DMS79 (cell line): ENCODE measurements at regions not wholly inside any gene's neighbourhood (a gene's known extent, or its start where the extent isn't known, plus 50 kb on each side); places are given as distances from the start of the nearest gene placed in this dataset.

Experiments used
- DNase-seq: peaks from one replicate; lab custom pipeline; 2025; lab: John Stamatoyannopoulos, UW

DNA sequence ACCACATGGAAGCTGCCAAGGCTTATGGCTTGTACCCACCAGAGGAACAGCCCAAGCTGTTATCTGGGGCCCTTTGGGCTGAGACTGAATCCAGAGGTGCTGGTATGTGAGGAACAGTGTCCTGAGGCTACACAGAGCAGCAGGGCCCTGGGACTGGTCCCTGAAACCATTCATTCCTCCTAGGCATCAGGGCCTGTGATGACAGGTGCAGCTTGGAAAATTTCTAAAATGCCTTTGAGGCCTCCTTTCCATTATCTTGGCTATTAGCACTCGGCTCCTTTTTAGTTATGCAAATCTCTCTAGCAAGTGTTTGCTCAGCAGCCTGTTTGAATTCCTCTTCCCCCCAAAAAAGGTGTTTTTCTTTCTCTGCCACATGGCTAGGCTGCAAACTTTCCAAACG, 1151.7 kb upstream of the LRRN3 start:
- no peak for DNase-seq

DNA sequence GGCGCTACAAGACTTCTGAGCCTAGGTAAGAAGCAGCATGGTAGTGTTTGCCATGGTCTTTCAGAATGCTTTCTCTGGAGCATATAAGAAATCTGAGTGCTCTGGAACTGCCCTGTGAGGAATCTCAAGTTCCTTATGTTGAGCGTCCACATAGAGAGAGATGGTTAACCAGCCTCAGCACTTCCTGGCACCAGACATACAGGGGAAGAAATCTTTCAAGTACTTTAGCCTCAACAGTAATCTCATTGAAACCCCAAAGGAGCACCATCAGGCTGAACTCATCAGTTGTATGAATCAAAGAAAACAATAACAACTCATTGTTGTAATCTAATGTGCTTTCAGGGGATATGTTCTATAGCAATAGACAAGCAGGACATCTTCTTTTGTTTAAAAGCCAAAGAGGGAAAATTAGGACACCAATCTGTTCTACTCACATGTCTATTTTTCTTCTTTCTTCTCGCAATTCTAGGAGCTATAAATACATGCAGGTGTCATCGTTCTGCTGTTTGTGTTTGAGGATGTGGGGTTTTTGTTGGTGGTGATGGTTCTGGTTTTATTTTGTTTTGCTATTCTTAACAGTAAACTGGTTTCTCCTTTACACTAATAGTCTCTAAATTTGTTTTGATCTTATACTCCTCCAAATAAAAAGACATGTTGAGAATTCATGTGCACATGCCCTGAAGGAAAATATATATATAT, 1145.0 kb upstream of the LRRN3 start:
- DNase-seq, result no peak

DNA sequence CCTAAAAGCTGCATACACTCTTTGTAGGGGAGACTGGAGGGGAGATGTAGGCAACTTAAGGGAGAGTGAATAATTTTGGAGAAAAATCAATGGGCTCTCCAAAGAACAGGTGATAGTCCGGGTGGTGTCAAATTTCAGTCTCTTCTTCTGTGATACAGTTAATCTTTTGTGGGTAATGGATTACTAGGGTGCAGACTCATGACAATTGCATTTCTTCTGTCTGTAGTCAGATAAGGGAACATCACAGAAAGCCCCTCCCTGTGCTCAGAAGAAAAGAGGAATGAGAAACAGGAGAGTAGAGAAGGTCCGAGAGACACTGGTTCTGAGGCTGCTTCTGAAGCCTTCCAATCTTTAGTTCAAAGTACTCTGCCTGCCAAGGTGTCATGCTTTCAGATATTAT, 1140.7 kb upstream of the LRRN3 start:
- no peak for DNase-seq

DNA sequence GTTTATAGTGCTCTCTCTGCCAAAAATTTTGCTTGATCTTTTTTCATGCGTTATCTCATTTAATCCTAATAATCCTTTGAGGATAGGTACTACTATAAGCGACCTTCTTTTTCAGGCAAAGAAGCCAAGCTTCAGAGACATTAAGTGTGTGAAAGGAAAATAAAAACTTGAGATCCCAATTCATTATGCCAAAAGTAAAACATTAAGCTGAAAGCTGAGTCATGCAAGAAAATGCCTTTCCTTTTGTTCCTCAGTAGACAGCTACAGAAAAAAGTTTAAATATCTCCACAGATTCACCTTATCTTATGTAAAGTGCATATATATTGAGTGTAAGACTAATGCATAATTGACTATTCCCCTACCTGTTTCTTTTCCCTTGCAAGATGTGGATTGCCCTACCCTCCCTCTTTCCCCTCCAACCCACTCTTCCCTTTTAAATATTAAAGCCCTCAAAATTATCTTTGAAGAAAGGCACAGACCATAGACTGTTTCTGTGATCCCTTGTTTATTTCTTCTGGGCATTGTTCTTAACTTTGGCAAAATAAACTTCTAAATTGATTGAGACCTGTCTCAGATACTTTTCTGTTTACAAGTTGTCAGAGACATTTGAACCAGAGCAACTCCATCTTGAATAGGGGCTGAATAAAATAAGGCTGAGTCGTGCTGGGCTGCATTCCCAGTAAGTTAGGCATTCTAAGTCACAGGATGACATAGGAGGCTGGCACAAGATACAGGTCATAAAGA, 1139.9 kb upstream of the LRRN3 start:
- DNase-seq, result no peak

DNA sequence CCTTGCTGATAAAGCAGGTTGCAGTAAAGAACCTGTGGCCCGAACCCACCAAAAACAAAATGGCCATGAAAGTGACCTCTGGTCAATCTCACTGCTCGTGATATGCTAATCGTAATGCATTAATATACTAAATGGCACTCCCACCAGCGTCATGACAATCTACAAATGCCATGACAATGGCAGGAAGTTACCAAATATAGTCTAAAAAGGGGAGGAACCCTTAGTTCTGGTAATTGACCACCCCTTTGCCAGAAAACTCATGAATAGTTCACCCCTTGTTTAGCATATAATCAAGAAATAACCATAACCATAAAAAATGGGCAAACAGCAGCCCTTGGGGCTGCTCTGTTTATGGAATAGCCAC, 1139.4 kb upstream of the LRRN3 start:
- DNase-seq, result no peak

DNA sequence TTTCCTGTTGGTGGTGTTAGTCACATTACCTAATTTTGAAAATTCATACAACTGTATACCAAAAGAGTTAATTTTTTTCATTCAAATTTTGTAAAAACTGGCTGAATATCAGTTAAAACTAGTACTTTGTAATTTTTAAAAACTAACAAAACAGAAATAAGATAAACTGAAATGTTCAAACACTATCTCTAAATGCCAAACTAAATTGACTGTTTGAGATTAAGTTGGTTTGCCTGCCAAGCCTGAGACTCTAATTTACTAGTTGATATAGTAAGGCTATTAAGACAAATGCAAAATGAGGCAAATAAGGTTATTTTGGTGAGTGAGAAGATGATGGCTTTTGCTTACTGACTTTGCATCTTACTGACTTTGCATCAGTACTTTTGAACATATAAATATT, 1134.9 kb upstream of the LRRN3 start:
- DNase-seq, result no peak

DNA sequence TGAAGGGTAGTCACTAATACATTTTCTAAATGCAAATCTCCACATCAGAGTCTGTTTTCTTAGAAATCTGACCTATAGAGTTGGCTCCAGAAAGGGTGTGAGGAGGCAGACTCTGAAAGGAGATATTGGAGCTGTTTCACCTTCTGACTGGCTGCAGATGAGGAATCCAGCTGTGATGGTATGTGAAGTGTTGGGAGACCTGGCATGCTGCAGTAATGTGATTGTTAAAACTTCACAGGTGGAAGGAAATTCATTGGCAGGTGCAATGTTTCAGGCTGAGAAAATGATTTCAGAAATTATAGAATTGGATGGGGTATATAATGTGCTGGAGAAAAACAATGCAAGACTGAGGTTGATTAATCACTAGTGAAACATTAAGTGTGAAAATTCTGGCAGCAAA, 1134.0 kb upstream of the LRRN3 start:
- no peak for DNase-seq

DNA sequence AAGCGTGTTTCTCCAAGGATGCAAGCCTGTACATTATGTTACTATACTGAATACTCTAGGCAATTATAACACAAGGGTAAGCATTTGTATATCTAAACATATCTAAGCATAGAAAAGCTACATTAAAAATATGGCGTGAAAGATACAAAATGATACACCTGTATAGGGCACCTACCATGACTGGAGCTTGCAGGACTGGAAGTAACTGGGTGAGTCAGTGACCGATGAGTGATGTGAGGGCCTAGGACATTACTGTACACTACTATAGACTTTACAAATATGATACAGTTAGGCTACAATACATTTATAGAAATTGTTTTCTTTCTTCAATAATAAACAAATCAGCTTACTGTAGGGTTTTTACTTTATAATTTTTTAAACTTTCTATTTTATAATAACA, 1127.2 kb upstream of the LRRN3 start:
- DNase-seq, result no peak

DNA sequence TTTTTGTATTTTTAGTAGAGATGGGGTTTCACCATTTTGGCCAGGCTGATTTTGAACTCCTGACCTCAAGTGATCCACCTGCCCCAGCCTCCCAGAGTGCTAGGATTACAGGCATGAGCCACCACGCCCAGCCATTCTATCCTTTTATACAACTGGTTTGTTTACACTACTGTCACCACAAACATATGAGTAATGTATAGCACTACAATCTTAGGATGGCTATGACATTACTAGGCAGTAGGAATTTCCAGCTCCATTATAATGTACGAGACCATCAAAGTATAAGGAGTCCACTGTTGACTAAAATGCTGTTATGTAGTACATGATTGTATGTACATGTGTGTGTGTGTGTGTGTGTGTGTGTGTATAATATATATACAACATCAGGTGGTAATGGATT, 1126.1 kb upstream of the LRRN3 start:
- DNase-seq, result no peak

DNA sequence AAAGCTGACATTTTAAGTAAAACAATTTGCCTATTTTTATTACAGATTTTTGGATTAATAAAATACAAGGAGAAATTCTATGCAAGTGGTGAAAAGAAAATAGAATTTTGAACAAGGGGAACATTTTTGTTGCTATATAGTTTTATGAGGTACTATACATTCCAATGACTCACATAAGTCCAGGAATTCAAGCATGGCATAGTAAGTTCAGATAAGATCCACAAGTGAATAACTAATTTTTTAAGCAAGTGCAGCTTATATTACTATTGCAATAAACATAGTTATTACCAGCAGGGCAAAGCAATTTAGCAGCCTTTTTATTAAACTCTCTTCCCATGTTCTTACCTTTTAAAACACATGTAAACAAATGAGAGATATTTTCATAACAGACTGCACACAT, 1123.5 kb upstream of the LRRN3 start:
- no peak for DNase-seq

DNA sequence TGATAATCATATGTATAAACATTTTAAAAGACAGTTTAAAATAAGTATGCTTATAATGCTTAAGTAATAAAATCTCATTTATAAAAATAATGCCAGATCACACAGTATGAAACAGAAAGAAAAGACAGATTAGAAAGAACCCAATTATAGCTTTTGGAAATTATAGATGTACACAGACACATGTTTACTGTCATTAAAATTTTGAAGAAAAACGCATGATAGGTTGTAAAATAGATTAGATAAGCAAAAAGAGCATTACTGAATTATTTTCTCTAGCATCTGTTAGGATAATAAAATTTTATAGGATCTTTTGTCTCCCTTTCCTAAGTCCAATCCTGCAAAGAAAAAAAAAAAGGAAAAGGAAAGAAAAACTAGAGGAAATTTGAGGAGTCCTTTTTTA, 1107.3 kb upstream of the LRRN3 start:
- no peak for DNase-seq

DNA sequence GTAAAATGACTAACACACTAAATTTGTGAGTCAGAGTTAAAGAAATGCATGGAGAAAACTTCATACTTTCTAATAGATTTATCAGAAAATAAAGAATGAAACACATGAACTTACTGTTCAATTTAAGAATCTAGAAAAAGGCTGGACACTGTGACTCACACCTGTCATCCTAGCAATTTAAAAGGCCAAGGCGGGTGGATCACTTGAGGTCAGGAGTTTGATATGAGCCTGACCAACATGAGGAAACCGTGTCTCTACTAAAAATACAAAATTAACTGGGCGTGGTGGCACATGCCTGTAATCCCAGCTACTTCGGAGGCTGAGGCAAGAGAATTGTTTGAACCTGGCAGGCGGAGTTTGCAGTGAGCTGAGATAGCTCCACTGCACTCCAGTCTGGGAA, 1106.2 kb upstream of the LRRN3 start:
- DNase-seq, result no peak

DNA sequence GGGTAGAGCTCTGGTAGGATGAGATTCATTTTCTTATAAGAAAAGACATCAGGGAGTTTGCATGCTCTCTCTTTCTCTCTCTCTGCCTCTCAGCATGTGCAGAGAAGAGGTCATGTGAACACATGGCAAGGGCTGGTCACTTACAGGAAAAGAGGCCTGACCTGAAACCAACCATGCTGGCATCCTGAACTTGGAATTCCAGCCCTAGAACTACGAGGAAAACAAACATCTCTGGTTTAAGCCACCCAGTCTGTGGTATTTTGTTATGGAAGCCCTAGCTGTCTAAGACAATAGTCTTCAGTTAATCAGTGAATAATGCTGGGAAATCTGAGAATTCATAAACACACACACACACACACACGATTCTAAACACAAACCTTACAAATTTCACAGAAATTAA, 1104.2 kb upstream of the LRRN3 start:
- DNase-seq, result no peak

DNA sequence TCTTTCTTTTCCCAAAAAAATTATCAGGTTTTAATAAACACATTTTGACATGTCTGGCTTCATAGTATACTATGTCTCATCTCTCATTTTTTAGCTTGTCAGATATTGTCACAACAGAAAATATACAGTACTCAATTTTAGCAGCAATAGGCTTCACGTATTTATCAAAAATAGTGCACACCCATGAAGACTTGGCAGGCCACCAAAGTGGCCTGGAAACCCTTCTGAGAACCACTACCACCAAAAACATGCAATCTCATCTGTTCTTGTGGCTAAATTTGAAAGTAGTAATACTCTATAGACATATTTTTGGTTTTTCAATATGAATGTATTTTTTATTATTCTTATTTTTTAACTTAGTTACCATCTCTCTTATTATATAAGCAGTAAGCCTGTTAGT, 1094.5 kb upstream of the LRRN3 start:
- DNase-seq, result no peak

DNA sequence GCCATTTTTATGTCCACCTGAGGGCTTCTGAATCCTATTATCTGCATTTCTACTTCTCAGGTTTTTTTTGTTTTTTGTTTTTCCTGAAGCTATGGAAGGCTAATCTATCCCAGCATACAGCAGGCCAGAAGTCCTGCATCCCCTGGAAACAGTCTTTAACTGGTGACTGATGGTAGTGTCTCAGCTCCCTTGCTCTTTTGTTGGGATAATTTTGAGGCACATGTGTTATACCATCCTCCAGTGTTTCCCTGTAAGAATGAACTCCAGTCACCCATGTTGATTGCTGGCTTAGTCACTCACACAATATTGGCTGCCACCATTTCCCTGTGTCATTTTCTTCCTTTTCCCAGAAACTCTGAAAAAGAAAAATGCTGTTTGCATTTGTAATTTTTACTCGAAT, 1094.0 kb upstream of the LRRN3 start:
- DNase-seq, result no peak

DNA sequence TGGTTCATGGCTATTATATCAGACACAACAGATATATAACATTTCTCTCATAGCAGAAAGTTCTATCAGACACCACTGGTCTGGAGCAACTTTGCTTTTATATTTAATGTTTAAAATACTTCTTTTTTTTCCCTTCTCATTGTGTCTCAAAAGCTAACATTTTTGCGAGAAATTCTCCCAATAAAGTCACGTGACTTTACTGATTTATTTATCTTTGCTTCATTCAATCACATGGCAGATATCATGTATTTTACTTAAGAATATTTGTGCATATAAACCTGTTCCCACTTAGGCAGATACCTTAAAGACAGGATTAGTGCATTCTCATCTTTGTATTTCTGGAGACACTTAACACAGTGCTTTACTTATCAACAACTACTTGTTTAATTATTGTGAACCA, 1093.1 kb upstream of the LRRN3 start:
- DNase-seq, result no peak

DNA sequence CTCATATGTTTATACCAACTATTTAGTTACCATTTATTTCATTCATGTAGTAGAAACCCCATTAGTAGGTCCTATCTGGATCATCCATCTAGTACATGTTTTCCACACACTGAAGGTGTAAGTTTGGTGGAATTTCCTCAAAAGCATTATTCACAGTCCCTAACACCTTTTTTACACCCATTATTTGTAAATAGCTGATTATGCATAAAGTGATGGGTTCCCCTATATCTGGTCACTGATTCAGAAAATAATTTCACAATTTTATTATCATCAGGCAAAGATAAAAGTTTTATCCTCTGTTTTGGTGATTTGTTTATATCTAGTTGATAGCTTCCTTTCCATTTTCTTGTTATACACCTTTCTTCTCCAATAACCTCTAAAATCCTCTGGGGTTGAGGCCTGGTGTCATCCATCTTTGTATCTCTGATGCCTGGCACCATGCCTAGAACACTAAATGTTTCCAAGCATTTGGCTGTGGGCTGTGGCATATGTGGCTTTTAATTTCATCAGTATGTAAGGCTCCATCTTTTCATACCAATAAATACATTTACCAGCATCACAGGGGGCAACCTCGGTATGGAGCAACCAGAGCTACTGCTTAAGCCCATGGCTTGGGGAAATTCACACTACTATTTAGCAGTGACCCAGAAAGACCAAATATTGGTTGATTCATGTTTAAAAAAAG, 1089.5 kb upstream of the LRRN3 start:
- DNase-seq, result no peak

DNA sequence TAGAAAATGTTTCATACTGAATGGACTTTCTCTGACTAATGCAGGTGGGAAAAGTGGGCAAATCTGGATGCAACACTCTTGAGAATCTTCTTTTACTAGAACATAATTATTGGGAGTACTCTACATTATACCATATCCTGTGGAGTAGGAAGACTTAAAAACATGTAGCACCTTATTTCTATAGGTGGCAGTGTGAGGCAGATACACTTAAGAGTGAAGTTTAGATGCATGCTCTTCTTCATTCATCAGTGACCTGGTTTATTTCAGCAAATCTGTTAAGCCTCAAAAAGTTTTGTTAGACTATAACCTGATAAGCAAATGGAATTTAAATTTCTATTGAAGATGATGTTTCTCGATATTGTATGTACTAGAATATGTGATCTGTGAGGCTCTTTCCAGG, 1087.1 kb upstream of the LRRN3 start:
- DNase-seq, result no peak

DNA sequence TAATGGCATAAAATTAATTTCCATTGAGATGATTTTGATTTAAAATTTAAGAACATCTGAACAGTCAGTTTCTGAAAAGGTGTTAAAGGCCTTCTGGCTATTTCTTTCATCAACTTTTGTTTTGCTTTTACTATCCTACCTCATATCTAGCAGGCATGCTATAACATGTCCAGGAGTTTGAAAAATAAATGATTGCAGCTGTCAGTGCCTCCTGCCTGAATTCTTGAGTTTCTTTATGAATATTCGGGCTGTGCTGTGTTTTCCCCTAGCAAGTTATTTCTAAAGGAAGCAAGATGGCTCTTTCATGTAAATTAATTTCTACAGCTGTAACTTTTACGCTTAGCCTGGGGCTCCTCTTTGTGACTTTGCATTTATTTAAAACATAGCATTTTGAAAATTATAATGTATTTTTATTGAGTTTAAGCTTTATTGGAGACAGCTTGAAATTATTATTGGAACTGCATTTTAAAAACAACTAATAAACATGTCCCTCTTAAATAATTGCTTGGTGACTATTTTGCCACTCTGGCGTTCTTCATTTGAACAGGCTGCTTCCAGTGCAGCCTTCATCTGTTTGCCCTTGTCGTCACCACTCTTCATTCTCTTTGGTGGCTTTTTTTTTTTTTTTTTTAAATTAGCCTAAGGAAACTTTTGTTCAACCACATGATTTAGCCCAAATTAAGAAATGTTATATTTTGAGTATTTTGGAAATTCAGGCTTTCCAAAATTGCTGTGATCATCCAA, 1083.4 kb upstream of the LRRN3 start:
- DNase-seq, result no peak

DNA sequence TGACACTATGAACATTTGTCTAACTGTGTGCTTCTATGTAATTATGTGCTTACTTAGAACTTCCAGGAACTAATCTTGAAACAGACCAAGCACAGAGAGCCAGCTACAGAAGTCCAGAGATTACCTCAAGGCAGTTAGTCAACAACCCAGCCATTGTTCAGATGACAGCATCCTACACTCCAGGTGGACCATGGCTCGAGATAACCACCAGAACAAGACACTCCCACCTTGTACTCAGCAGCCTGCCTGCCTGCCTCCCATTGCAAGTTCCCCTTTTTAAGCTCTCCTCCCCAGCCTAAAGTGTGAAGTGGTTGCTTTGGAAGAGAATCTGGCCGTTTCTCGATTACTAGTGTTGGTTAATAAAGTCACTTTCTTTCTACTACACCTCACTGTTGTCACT, 1080.6 kb upstream of the LRRN3 start:
- DNase-seq, result no peak

DNA sequence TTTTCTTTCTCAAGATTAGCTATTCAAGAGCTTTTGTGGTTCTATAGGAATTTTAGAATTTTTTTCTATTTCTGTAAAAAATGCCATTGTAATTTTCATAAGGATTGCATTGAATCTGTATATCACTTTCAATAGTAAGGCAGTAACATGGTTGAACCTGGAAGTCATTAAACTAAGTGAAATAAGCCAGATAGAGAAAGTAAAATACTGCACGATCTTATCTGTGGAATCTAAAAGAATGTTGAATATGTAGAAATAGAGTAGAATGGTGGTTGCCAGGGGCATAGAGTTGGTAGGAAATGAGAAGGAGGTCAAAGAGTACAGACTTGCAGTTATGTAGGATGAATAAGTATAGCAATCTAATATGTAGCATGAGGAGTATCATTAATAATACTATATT, 1073.5 kb upstream of the LRRN3 start:
- no peak for DNase-seq

DNA sequence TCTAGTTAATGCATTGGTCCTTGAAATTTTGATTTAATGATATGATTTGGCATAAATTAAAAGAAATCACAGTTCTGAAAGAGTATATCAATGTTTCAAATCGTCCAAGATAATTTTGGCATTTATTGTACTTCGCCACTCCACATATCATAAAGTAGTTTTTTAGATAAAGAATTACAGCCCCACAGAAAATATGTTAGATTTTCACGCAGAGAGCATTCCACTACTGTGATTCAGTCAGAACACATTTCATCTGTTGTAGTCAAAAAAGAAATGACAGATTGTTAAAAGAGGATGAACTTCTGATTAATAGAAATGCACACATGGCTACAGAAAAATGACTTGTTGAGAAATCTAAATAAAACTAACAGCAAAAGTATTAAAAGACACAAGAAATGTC, 1063.5 kb upstream of the LRRN3 start:
- DNase-seq, result no peak

DNA sequence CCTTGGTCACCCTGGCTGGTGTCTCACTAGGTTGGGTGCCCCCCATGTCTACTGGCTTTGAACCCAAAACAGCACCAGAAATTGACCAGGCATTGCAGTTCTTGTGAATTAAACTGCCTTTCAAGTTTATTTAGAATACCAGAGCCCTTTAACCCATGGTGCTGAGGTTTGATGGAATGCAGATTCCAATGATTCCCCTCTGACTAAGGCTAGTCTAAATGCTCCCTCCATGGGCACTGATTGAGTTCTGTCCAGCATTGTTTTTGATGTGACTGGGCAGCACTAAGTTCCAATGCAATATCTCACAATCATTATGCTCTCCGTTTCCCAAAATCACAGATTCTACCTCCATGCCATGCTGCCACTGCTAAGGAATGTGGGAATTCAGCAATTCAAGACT, 1047.4 kb upstream of the LRRN3 start:
- no peak for DNase-seq
